GM21619 (cell line): ENCODE measurements at regions not wholly inside any gene's neighbourhood (a gene's known extent, or its start where the extent isn't known, plus 50 kb on each side); places are given as distances from the start of the nearest gene placed in this dataset.
"Not testable (repeated sequence)": the region's sequence is repeated elsewhere in the genome, so short reads cannot be mapped to it uniquely, and the experiment has no call there.

ENCODE experiments used
- ATAC-seq: cut with Tn5 transposase; IDR thresholded peaks from one replicate; pipeline ENCODE4 v1.9.1; 2021; ENCODE audit not compliant: unreplicated experiment

GRCh38 chr6:105561486-105561885 lies 158.6 kb upstream of the PREP start:
- ATAC-seq = no peak

GRCh38 chr6:105560611-105561066 lies 157.8 kb upstream of the PREP start:
- ATAC-seq = peak; percentile 97

GRCh38 chr6:105557291-105557690 lies 154.4 kb upstream of the PREP start:
- ATAC-seq = no peak

DNA sequence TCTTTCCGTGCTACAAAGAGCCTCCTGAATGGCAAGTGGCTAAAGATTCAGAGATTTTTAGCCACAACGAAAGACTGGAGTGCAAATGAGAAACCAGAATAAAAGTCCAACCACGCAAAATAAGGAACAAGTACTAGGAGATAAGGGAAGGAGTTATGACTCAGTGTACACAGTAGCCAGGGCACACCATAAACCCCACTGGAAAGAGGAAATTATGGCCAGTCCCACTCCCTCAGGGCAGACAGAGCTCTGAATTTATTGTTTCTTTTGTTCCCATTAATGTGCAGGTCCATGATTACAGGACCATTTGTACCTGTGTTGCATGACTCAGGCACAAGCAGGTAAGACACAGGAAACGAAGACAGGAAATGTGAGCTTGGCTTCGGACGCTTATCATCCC lies 150.3 kb upstream of the PREP start:
- ATAC-seq = no peak

GRCh38 chr6:105550955-105551620 lies 148.2 kb upstream of the PREP start:
- no peak for ATAC-seq

DNA sequence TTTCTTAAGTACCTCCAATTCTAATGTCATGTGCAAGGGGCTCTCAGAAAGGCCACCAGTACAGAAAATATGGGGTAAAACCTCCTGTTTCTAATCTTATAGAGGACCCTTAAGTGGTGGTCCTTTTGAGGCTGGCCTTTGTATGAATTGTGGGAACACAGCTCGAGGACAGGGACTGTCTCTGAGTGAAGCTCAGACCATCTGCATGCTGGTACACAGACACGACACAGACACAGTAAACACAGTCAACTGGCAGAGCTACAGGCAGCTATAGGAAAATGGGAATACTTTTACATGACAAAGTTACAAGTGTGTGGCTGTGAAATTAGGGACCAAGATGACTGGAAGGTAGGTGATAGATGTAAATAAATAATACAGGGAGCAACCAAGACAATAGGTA lies 143.9 kb upstream of the PREP start:
- no peak for ATAC-seq

DNA sequence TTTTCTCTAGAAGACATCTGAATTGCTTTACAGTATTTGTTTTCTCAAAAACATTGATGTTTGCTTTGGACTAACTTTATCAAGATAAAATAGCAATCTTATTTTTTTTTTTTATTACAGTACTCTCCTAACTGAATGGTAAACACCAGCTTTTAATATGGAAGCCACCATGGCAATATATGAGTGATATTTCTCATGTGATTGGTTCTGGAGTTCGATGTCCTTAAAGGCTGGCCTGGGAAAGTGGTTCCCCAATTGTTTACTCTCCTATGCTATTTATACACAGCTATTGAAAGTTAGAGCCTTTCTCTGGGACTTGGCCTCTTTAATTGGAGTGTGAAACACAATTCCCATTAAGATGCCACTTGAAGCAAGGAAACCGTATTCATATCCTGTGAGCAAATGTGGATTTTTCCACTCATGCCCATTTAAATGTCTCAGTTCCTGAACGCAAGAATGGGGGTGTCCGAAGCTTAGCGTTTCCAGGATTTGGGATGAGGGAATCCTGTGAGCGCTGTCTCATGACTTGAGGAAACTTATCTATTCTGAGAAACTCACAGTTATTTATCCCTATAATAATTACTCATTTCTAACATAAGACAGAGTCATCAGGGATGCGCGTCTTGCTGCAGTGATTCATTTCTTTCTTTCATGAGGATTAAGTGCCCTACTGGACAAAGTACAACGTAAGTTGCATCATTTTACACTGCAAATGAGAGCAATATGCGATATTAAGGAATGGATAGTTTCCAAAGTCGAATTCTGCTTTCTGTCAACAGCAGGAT lies 143.3 kb upstream of the PREP start:
- no peak for ATAC-seq

DNA sequence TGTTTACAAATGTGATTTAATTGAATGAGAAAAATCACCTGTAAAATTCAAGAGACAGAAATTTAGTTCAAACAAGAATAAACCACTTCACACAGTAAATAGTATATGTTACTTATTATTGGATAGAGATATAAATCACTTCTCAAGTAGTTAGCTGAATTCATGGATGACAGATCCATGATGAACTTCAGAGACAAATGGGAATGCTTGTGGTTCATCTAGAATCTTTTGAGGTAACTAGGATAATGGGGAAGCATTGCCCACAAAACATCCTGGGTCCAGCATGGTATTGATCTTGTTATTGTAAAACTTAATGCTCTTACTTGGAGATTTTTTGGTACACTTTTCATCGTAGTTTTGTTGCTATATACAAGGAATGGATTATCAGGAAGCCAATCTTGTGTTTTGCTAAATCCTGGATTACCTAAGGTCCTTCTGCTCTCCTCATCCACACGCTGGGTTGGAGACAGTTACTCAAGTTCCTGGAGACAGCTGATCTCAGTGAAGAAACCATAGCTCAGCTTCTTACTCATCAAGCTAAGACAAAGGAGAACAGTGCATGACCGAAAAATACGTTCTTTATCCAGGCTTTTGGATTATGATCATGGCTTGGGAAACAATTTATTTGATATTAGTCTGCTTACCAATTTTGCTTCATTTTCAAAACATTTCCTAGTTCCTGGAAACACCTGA lies 142.5 kb upstream of the PREP start:
- ATAC-seq = no peak

GRCh38 chr6:105539911-105540310 lies 137.0 kb upstream of the PREP start:
- no peak for ATAC-seq

DNA sequence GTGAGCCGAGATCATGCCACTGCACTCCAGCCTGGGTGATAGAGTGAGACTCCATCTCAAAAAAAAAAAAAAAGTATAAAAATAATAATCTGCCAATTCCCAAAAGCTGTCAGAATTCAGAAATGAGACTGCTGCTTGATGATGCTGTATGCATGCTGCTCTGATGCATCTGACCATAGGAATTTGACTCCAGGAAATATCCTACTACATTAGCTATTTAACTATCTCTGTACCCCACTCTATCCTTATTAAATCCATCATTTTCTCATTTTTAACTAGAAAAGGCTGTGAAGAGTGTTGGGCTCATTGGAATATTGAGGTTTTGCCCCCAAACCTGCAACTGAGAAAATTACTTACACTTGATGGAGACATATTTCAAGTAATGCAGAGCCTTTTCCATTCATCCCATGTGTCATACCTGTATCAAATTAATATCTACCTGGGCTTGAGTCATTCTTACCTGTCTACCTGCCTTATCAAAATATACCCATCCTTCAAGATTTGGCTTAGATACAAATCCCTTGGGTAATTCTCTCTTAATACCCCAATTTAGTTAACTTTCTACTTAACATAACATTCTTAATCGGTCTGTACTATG lies 135.2 kb upstream of the PREP start:
- ATAC-seq = no peak

DNA sequence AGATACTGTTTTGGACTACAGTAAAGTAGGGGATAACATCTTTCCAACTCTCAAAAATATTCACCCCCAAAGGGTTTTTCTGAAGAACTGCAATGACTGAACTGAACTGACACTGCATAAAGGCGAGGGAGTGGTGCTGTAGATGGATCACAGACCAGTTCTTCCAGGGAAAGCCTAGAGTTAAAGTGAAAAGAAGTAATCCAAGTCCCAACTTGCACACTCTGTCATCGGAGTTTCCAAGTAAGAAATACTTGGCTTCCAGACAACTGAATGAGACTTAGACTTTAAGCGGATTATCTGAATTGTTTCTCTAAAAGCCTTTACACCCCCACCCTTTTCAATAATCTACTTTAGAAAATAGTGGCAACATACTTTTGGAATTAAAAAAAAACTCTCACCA lies 134.1 kb upstream of the PREP start:
- ATAC-seq = no peak

- ATAC-seq = no peak
Measured at GRCh38 chr6:105533301-105533700, 130.4 kb upstream of the PREP start.

- no peak for ATAC-seq
Measured at GRCh38 chr6:105526225-105526872, 123.5 kb upstream of the PREP start.

DNA sequence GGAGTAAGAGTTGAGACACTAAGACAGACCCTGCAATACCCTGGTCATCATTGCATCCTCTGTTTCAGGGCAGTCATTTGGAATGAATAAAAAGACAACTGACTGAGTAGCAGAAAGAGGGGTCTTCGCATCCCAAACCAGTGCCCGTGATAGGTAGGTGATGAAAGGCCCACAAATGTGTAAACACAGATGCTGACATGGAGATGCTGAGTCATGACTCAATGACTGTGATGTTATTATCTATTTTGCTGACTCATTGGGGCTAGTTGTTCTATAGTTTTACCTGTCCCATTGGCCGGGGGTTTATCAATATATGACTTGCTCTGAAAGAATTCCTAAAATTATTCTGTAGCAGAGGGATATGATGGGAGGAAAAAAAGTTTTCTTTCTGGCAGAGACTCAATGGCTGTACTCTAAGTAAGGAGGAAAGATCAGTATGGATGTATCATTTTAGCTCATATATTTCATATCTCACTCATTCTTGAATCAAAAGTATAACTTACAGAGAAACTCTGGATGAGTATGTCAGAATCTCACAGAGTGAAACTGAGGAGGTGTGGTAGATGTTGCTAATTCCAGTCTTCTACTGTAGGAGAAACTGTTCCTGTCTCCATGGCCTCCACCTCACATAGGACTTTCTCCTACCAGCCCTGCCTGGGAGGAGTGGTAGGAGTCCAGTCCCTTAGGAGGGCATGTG lies 119.9 kb upstream of the PREP start:
- ATAC-seq = no peak

- ATAC-seq = no peak
Measured at GRCh38 chr6:105519954-105520353, 117.1 kb upstream of the PREP start.

- ATAC-seq = not testable (repeated sequence)
Measured at GRCh38 chr6:105518993-105519392, 116.1 kb upstream of the PREP start.

DNA sequence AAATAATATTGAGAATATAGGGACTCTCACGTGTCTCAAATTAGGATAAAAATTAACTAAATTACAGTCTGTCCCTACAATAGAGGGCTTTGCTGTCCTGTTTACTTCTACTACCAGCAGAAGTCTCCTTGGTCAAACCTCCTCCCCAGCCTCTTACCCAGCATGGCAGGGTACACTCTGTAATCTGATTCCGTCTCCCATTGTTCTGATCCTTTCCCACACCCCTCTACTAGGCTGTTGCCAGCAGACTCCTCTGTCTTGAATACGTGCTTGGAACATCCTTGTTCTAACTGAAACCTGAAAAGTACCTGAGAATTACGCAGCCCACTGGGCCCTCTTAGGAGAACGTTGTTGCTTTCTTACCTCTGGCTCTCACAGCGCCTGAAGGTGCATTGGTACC lies 112.2 kb upstream of the PREP start:
- no peak for ATAC-seq

- no peak for ATAC-seq
Measured at GRCh38 chr6:105514306-105514705, 111.4 kb upstream of the PREP start.

GRCh38 chr6:105511639-105512038 lies 108.8 kb upstream of the PREP start:
- no peak for ATAC-seq

GRCh38 chr6:105510746-105511145 lies 107.9 kb upstream of the PREP start:
- ATAC-seq = no peak
